ENCODE measurements at regions not wholly inside any gene's neighbourhood (a gene's known extent, or its start where the extent isn't known, plus 50 kb on each side); places are given as distances from the start of the nearest gene placed in this dataset.
"Not testable (repeated sequence)": the region's sequence is repeated elsewhere in the genome, so short reads cannot be mapped to it uniquely, and the experiment has no call there.

DNA sequence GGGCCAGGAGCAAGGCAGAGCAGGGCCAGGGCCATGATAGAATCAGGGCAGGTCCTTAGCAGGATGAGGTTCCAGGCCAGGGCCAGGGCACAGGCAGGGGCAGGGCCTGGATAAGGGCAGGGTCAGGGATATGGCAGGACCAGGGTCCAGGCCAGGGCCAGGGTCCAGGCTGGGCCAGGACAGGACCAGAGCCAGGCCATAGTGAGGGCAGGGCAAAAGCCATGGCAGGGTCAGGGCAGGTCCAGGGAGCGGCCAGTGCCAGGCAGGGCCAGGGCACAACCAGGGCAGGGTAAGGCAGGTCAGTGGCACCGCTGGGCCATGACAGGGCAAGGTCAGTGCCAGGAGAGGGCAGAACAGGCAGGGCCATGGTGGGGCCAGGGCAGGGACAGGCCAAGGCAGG lies 152.2 kb downstream of the LIPI start:
- DNase-seq: no peak

DNA sequence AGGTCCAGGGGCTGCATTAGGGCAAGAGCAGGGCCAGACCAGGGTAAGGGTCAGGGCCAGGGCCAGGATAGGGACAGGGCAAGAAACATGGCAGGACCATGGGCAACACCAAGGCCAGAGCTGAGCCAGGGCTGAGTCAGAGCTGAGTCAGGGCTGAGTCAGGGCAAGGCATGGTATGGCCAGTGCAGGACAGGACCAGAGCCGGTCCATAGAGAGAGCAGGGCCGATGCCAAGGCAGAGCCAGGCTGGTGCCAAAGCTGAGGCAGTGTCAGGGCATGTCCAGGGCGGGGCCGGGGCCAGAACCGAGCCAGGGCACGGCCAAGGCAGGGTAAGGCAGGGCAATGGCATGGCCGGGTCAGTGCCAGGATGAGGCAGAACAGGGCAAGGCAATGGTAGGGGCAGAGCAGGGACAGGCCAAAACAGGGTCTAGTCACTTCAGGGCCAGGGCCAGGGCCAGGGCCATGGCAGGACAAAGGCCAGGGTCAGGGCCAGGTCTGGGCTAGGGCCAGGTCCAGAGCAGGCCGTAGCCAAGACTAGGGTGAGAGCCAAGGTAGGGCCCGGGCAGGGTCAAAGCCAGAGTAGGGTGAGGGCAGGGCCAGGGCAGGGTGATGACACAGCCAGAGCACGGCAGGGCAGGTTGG lies 152.8 kb downstream of the LIPI start:
- not testable (repeated sequence) for DNase-seq

DNA sequence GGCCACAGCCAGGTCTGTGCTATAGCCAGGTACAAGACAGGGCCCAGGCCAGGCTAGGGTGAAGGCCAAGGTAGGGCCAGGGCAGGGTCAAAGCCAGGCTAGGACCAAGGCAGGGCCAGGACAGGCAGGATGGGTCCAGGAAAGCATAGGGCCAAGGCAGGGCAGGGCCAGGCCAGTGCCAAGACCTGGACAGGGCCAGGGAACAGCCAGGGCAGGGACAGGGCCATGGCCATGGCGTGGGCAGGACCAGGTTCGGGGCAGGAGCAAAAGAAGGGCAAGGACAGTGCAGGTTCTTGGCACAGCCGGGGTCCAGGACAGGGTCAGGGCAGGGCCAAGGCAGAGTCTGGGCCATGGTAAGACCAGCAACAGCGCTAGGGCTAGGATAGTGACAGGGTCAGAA lies 153.4 kb downstream of the LIPI start:
- DNase-seq: no peak

DNA sequence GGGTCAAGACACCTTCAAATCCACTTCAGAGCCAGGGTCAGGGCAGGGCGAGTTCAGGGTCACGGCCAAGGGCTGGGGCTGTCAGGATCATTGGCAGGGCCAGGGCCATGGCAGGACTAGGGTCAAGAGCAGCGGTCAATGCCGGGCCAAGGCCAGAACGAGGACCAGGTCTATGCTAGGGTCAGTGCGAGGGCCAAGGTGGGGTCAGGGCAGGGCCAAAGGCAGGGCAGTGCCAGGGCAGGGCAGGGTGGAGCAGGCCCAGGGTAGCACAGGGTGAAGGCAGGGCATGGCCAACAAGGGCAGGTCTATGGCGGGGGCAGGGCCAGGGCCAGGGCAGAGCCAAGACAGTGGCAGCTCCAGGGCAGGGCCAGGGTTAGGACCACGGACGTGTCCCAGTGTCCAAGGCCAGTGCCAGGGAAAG lies 154.0 kb downstream of the LIPI start:
- no peak for DNase-seq

DNA sequence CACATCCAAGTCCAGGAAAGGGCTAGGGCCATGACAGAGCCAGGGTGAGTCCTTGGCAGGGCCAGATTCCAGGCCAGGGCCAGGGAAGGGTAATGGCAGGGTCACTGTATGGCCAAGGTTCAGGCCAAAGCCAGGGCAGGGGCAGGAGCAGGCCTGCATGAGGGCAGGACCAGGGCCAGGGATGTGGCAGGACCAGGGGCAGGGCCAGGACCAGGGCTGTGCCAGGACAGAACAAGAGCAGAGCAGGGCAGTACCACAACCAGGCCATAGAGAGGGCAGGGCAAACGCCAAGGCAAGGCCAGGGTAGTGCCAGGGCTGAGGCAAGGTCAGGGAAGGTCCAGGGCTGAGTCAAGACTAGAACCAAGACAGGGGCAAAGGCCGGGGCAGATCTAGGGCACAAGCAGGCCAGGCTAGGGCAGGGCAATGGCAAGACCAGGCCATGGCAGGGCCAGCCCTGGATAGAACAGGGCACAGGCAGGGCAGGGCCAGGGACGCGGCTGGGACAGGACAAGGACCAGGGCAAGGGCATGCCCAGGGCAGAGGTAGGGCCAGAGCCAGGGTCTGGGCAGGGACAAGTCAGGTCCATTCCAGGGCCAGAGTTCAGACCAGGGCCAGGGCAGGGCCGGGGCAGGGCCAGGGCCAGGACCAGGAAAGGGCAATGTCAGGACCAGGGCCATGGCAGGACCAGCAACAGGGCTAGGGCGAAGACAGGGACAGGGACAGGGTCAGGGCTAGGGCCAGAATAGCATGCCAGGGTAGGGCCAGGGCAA lies 154.8 kb downstream of the LIPI start:
- DNase-seq: not testable (repeated sequence)

DNA sequence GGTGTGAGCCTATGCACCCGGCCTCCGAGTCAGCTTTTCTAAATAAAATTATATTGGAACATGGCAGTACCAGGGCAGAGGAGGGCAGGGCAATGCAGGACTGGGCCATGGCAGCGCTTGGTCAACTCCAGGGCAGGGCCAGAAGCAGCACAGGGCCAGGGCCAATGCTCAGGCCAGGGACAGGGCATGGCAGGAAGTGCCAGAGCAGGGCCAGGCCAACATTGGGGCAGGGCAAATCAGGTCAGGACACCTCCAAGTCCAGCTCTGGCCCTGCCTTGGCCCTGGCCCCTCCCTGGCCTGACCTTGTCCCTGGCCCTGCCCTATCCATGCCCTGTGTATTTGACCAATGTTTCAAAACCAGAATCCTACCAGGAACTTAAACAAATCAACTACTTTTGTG lies 156.1 kb downstream of the LIPI start:
- DNase-seq: no peak

DNA sequence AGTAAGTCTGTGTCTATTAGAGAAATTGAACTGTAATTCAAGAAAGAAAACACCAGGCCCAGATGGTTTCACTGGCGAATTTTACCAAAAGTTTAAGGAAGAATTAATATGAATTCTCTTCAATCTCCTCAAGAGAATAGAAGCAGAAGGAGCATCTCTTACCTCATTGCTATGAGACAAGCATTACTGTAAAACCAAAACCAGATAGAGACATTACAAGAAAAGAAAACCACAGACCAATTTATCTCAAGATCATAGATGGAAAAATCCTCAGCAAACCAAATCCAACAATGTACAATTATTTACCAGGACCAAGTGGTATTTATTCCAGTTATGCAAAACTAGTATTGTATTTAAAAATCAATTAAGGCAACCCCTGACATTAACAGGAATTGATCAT lies 160.6 kb downstream of the LIPI start:
- DNase-seq: no peak

DNA sequence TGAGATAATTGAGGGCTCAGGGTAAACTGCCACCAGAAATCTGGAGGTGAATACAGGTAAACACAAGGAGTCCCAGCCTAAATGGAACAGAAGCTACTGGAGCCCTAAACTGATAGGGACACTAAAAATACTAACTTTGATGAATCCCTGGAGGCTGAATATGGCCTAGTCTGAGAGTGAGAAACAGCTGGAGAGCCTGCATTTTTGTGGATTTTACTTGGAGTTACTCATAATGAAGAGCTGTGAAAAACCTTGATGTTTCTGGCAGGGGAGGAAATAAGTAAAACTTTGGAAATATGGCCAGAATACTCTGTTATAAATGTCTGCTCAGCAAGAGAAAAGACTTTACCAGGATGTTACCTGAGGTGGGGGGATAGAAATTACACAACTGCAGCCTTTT lies 164.4 kb downstream of the LIPI start:
- DNase-seq: no peak

DNA sequence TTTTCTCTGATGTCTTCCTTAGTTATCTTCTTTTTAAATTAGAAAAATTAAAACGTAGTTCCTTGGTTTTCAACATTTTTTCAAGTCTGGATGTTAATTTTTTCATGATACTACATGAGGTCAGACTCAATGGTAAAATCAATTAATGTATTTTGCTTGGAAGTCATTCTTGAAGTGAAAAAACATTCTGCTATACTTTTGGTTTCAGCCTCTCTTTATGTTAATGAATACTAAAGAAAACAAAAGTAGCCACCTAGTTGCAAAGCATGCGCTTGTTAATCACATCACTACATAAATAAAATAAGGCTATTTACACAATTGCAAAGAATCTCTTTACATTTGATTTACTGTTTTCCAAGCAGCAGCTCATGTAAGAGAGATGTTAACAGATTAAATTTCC lies 170.4 kb downstream of the LIPI start:
- DNase-seq: no peak

DNA sequence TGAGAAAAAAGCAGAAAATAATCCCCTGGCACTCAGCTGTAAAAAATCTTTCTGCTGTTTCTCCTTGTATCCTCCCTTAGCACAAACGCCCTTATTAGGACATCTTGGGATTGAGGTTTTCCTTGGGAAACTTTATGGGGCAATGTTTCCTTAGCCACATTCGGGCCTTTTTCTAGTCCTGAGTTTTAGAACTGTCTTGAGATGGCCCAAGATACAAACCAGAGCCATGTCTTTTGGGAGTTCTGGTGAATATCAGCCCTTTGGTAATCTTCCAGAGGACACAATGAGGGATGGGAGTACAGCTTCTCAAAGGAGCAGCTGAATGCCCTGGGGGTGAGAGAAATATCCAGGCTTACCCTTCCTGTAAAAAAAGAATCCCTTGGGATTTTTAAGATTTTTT lies 182.1 kb downstream of the LIPI start:
- not testable (repeated sequence) for DNase-seq

DNA sequence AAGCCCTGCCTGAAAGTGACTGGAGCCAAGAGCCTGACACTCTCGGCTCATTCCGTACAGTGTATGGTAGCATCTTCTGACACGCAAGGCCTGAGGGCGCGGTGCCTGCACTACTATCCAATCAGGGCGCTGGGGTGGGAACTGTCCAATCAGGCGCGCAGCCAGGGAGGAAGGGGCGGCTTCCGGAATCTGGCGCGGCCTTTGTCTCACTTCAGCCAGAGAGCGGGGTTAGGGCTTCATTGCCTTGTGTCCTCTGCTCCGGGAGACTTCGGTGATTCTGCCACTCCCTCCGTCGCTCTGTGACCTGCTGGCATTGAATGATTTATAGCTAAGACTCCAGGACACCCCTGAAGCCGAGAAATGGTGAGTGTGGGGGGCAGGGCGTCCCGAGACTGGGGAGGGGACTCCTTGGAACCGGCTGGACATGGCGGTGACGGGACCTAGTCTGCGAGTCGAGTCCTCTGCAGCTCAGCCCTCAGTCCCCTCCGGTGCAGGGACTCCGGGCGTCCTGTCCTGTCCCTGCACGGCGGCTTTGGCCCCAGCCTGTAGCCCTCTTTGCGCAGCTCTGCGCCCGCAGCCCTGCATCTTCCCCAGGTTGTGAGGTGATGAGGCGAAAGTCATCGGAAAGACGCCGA lies 183.4 kb downstream of the LIPI start:
- peak; percentile 29 to 94 (median 79) for DNase-seq

DNA sequence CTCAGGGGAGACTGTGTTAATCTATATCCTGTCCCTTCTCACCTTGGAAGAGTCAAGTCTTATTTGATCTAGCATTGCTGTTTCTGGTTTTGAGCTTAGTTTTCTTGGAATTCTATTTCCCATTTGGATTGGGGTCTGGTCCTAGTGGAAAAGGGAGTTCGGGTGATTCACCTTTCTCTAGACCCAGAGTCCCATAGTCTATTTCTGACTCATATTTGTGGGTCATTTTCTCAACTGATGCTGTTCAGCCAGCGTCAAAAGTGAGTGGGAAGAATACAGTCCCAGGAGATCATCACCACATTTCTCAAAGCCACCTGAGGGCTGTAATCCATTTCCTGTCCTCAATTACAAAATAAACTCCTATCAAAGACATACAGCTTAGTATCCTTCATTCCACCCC lies 190.6 kb downstream of the LIPI start:
- not testable (repeated sequence) for DNase-seq

DNA sequence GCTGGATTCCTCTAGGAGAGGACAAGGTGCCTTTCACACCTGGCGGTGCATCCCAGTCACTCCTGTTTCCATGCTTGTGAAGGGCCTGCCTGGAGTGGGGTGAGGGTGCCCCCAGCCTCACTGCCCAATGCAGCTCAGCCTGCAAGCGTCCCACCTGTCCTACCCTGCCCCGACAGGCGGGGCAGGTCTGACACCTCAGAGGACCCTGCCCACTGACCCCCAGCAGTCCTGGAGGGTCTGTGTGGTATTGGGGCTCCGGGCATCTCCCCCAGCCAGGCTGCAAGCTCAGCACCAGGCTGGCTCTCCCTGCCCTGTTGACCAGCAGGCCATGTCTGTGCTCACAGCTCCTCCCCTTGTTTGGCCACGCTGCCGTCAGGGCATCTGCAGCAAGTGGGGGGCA lies 194.9 kb downstream of the LIPI start:
- not testable (repeated sequence) for DNase-seq

DNA sequence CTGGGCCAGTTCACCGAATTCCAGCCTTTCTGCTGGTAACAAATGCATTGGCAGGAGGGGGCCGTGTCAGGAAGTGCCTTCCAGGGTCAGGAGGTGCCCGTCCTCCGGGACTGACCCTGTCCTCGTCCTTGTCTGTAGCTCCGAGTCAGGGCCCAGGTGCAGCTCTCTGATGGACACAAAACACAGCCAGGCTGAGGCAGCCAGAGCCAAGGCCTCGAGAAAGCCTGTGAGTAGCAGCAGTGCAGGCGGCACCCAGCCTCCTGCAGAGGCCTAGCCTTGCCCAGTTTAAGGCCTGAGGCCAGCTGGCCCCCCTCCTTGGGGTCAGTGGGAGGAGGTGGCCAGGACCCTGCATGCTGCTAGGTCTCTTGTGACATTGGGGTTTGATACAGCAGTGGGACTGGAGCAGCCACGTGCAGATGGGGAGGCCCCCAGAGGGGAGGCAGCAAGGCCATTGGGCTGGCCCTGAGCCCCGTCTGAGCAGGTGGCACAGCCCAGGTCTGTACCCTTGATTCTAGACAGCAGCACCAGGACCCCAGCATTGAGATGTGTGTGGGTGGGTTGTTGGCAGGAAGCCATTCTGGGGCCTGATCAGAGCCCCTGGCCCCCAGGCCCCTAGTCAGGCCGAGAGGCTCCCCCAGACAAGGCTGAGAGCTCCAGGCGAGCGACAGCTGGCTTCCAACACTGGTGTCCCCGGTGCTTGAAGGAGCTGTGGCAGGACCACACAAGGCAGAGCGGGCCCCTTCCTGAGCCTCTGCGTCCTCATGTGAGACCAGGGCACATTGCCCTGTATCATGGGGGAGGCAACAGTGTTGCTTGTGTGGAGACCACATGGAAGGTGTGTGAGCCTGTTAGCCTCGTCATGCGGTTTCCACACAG lies 196.9 kb downstream of the LIPI start:
- not testable (repeated sequence) for DNase-seq

DNA sequence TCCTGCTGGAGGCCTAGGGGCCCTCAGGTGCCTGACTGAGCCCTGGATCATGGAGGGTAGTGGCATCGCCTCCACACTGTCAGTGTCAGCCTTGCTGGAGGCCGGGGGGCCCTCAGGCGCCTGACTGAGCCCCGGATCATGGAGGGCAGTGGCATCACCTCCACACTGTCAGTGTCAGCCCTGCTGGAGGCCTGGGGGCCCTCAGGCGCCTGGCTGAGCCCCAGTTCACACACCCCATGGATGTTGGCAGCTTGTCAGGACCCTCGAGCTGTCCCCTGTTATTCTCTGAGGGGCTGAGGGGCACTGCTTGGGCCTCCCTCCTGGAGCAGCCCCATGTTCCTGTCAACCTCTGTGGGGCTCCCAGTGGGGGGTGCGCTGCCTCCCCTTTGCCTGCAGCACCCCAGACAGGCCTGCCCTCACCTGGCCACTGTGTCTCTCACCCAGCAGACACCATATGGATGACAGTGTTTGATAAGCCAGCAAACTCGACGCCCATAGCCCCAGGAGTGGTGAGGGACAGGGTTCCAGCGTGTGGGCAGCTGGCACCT lies 197.6 kb downstream of the LIPI start:
- no peak for DNase-seq

DNA sequence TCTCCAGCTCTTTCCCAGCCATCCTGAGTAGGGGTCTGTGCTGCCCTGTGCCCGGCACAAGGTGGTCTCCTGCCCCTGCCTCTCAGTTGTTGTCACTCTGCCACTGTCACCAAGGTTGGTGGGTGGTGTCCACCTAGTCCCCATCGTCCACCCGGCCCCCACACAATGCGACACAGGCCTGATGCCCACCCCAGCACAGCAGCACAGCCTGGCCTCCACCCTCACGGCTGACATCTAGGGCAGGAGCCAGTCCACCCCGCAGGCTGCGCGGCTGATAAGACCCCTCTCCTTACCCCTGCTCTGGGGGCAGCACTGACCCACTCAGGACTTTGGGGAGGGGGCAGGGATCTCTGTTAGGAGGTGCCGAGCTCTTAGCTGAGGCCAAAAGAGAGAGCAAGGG lies 198.3 kb downstream of the LIPI start:
- no peak for DNase-seq

DNA sequence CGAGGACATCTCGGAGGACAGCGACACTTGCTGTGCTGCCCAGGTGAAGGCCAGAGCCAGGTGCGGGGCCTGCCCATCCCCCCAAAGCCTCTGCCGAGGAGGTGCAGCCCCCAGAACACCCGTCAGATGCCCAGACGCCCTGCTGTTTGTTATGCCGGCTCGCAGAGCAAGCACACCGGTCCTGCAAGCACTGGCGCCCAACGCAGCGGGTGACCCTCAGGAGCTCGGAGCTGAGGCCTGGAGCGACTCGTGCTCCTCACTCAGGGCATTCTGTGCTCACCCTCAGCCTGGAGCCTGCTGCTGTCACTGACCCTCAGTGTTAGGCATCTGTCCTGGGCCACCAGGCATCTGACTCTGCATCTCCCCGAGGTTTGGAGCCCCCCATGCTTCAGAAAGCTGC lies 199.0 kb downstream of the LIPI start:
- not testable (repeated sequence) for DNase-seq

DNA sequence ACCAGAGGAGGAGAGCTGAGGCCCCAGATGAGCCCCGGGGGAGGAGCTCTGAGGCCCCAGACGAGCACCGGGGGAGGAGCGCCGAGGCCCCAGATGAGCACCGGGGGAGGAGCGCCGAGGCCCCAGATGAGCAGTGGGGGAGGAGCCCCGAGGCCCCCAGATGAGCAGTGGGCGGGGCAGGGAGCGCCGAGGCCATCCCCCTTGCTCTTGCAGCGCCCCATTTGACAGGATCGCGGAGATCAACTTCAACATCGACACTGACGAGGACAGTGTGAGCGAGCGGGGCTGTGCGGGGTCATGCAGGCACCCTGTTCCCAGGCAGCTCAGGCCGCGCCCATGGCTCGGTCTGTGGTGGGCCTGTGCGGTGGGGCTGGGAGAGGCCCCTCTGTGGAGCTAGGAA lies 199.6 kb downstream of the LIPI start:
- DNase-seq: not testable (repeated sequence)

DNA sequence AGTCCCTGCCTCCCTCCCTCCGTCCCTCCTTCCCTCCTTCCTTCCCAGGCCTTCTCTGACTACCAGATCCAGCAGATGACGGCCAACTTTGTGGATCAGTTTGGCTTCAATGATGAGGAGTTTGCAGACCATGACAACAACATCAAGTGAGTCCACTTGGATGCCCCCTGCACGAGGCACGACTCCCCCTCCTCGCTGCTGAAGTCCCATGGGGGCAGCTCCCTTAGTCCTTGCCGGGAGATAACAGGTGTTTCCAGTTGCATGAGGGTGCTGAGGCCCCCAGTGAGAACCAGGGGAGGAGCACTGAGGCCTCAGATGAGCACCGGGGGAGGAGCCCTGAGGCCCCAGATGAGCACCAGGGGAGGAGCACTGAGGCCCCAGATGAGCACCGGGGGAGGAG lies 200.0 kb downstream of the LIPI start:
- no peak for DNase-seq

DNA sequence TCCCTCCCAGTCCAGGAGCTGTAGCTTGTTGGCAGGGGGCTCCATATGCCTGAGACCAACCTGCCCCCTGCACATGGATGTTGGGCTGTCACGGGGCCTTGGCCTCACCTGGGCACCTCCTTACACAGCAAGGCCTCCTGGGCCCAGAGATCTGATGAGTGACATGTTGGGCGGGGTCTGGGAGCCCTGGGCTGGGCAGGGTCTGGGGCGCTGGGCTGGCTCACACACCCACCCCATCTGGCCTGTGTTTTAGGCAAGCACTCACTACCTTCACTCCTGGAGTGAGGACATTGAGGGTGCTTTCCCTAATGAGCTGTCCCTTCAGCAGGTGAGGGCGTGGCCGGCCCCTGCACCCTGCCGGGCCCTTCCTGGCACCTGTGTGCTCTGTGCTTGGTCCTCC lies 200.8 kb downstream of the LIPI start:
- DNase-seq: not testable (repeated sequence)

DNA sequence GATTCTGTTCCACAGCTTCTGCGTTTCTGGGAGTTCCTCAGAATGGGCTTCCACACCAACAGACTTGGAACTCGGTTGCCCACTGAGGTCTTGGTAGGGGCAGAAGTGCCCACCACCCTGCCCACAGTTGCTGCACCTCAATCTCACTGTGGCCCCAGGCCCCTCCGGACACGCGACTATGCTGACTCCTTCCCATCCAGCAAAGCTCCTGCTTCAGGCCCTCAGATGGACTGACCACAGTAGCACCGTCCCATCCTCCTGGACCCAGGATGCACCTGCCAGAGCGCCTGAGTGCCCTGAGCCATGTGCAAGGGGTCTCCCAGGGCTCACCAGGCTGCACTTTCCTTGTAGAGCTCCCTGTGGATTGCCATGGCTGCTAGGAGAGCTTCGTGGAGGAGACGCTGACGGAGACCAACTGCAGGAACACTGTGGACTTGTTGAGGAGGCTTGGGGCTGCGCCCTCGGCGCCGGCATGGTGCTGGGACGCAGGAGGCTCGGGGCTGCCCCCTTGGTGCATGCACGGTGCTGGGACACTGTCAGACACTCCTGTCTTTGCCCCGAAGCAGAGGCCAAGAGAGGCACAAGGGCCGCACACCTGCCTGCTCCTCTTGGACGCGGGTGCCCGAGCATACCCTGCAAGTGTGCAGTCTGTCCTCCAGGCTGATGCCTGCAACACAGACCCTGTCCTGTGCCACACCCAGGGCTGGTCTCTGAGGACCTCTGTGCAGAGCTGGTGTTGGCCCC lies 201.3 kb downstream of the LIPI start:
- DNase-seq: not testable (repeated sequence)
